Smooth muscle cell (in vitro differentiated cells): ENCODE measurements at regions not wholly inside any gene's neighbourhood (a gene's known extent, or its start where the extent isn't known, plus 50 kb on each side); places are given as distances from the start of the nearest gene placed in this dataset.

Experiments used
- DNase-seq: peaks from one replicate; lab custom pipeline; 2025; ENCODE audit not compliant: unreplicated experiment; lab: John Stamatoyannopoulos, UW
- H2AFZ ChIP-seq: fragments of 200-600 bp; sonication (generic); 2 replicates; pipeline ENCODE4 v1.6.0; 2016; ENCODE audit warnings: antibody characterized with exemption, low read depth, mild to moderate bottlenecking
- H3F3A ChIP-seq: fragments of 200-600 bp; sonication (generic); 2 replicates; pipeline ENCODE4 v1.6.0; 2017; ENCODE audit warnings: antibody characterized with exemption, low read depth
- H3K27ac ChIP-seq: fragments of 200-600 bp; sonication (generic); 2 replicates; pipeline ENCODE4 v1.5.1; 2016; ENCODE audit warnings: low read depth, mild to moderate bottlenecking
- H3K27me3 ChIP-seq: fragments of 200-600 bp; sonication (generic); 2 replicates; pipeline ENCODE4 v1.6.1; 2016; ENCODE audit warnings: low read depth, mild to moderate bottlenecking
- H3K36me3 ChIP-seq: fragments of 200-600 bp; sonication (generic); 2 replicates; pipeline ENCODE4 v1.5.1; 2016; ENCODE audit warnings: low read depth
- H3K4me1 ChIP-seq: fragments of 200-600 bp; sonication (generic); 2 replicates; pipeline ENCODE4 v1.5.1; 2016; ENCODE audit warnings: low read depth
- H3K4me2 ChIP-seq: fragments of 200-600 bp; sonication (generic); 2 replicates; pipeline ENCODE4 v1.6.0; 2016; ENCODE audit warnings: mild to moderate bottlenecking
- H3K4me3 ChIP-seq: fragments of 200-600 bp; sonication (generic); 2 replicates; pipeline ENCODE4 v1.5.1; 2016; ENCODE audit warnings: mild to moderate bottlenecking
- H3K79me2 ChIP-seq: fragments of 200-600 bp; sonication (generic); 2 replicates; pipeline ENCODE4 v1.6.0; 2016; ENCODE audit warnings: low read depth, mild to moderate bottlenecking
- H3K9ac ChIP-seq: fragments of 200-600 bp; sonication (generic); 2 replicates; pipeline ENCODE4 v1.6.0; 2016; ENCODE audit warnings: low read depth
- H3K9me3 ChIP-seq: fragments of 200-600 bp; sonication (generic); replicated peaks from 2 replicates; pipeline ENCODE4 v1.5.1; 2016; ENCODE audit warnings: low read depth
- H4K20me1 ChIP-seq: fragments of 200-600 bp; sonication (generic); 2 replicates; pipeline ENCODE4 v1.6.0; 2016; ENCODE audit warnings: low read depth
- CTCF ChIP-seq: fragments of 200-600 bp; sonication (generic); IDR thresholded peaks from 2 replicates; pipeline ENCODE4 v1.5.1; 2017; ENCODE audit warnings: borderline replicate concordance, mild to moderate bottlenecking, antibody characterized with exemption; ENCODE audit not compliant: insufficient read depth, poor library complexity, severe bottlenecking
- WGBS: methylation state at CpG from one replicate; pipeline ENCODE4 v1.1.7; 2016; ENCODE audit warnings: low lambda C conversion rate; 5-methylcytosine and 5-hydroxymethylcytosine counted together

GRCh38 chr1:37100310-37100709, 66.0 kb upstream of the GRIK3 start:
- no peak overlapping the region for H2AFZ ChIP-seq
- H3K79me2 ChIP-seq, result no peaks in the 10 kb centered on the region
- H3K36me3 ChIP-seq, result no peaks in the 10 kb centered on the region
- DNase-seq, result no peak
- H3K4me1 ChIP-seq, result no peaks in the 10 kb centered on the region
- no peak overlapping the region for H3K4me3 ChIP-seq
- H3K27ac ChIP-seq, result no peak overlapping the region
- H3F3A ChIP-seq, result no peaks in the 10 kb centered on the region
- H3K9ac ChIP-seq, result no peak overlapping the region
- H4K20me1 ChIP-seq, result no peaks in the 10 kb centered on the region
- TF ChIP-seq CTCF, result no peak
- WGBS, result 45% methylated on average over 1 of the region's 1 CpG
- no peaks in the 10 kb centered on the region for H3K9me3 ChIP-seq
- H3K27me3 ChIP-seq, result peaks cover 31% of the 10 kb centered on the region
- H3K4me2 ChIP-seq, result no peak overlapping the region

GRCh38 chr1:37102656-37103382, 68.5 kb upstream of the GRIK3 start:
- no peak for DNase-seq
- peaks cover 46% of the 10 kb centered on the region for H3K27me3 ChIP-seq
- H3F3A ChIP-seq, result no peaks in the 10 kb centered on the region
- no peaks in the 10 kb centered on the region for H3K36me3 ChIP-seq
- TF ChIP-seq CTCF, result no peak
- H3K9ac ChIP-seq, result no peak overlapping the region
- H4K20me1 ChIP-seq, result no peaks in the 10 kb centered on the region
- no peaks in the 10 kb centered on the region for H3K79me2 ChIP-seq
- H2AFZ ChIP-seq, result no peak overlapping the region
- H3K9me3 ChIP-seq, result no peaks in the 10 kb centered on the region
- no peak overlapping the region for H3K4me2 ChIP-seq
- no peak overlapping the region for H3K27ac ChIP-seq
- 65% methylated on average over 2 of the region's 2 CpGs for WGBS
- H3K4me3 ChIP-seq, result no peak overlapping the region
- H3K4me1 ChIP-seq, result no peaks in the 10 kb centered on the region

GRCh38 chr1:37105911-37106310, 71.6 kb upstream of the GRIK3 start:
- H2AFZ ChIP-seq, result no peak overlapping the region
- WGBS, result 71% methylated on average over 5 of the region's 5 CpGs
- no peak overlapping the region for H3K27ac ChIP-seq

More at GRCh38 chr1:37105911-37106310, 71.6 kb upstream of the GRIK3 start:
- TF ChIP-seq CTCF, result no peak
- Histone ChIP-seq H3K4me3 (no peak overlapping the region), H3K36me3 (no peaks in the 10 kb centered on the region), H3K4me1 (no peaks in the 10 kb centered on the region), H3K27me3 (peaks cover 66% of the 10 kb centered on the region), H3K4me2 (no peak overlapping the region), H3K79me2 (no peaks in the 10 kb centered on the region), H4K20me1 (no peaks in the 10 kb centered on the region), H3K9me3 (no peaks in the 10 kb centered on the region), H3F3A (no peaks in the 10 kb centered on the region), H3K9ac (no peak overlapping the region)
- no peak for DNase-seq
